Neural cell (in vitro differentiated cells): ENCODE measurements at regions not wholly inside any gene's neighbourhood (a gene's known extent, or its start where the extent isn't known, plus 50 kb on each side); places are given as distances from the start of the nearest gene placed in this dataset.

Source experiments
- CTCF ChIP-seq: fragments of 450-650 bp; IDR thresholded peaks from 2 replicates; pipeline ENCODE4 v1.5.1; 2014; ENCODE audit warnings: antibody characterized with exemption, mild to moderate bottlenecking, moderate library complexity; ENCODE audit not compliant: poor library complexity, severe bottlenecking
- EP300 ChIP-seq: fragments of 450-650 bp; conservative IDR thresholded peaks from 2 replicates; pipeline ENCODE4 v1.6.1; 2014; ENCODE audit warnings: antibody characterized with exemption, mild to moderate bottlenecking, moderate library complexity; ENCODE audit not compliant: poor library complexity, severe bottlenecking
- POLR2AphosphoS5 ChIP-seq: IDR thresholded peaks from 2 replicates; pipeline ENCODE4 v1.6.1; 2012
- REST ChIP-seq: IDR thresholded peaks from 2 replicates; pipeline ENCODE4 v1.6.1; 2012; ENCODE audit warnings: borderline replicate concordance
- TAF1 ChIP-seq: IDR thresholded peaks from 2 replicates; pipeline ENCODE4 v1.6.1; 2012; ENCODE audit warnings: low read depth

- no peak for TF ChIP-seq CTCF
- TF ChIP-seq TAF1, result no peak
- no peak for TF ChIP-seq EP300
- TF ChIP-seq POLR2AphosphoS5, result no peak
- TF ChIP-seq REST, result no peak
Measured at GRCh38 chr4:138734746-138735145, 280.8 kb upstream of the NOCT start.
